Vagina (tissue), 2 donors: ENCODE measurements at regions not wholly inside any gene's neighbourhood (a gene's known extent, or its start where the extent isn't known, plus 50 kb on each side); places are given as distances from the start of the nearest gene placed in this dataset.

ENCODE experiments used
- CTCF ChIP-seq, 3 experiments: fragments of 450-650 bp in 2 of 3; fragments of 200-600 bp in 1 of 3; sonication (generic) in 1 of 3; IDR thresholded peaks; one replicate each; pipeline ENCODE4 v1.5.1; 2017 to 2019; ENCODE audit warnings: antibody characterized with exemption in 3 of 3, mild to moderate bottlenecking in 2 of 3, moderate library complexity in 2 of 3
- POLR2AphosphoS5 ChIP-seq, 2 donors: sonication (generic); formaldehyde crosslinking; IDR thresholded peaks; one replicate each; pipeline ENCODE4 v1.9.0; 2017; ENCODE audit warnings: antibody characterized with exemption in 2 of 2, mild to moderate bottlenecking in 2 of 2, low read depth in 1 of 2; ENCODE audit not compliant: insufficient read depth in 1 of 2

- TF ChIP-seq CTCF (IDR thresholded peaks at IDR 0.05) (no peak), POLR2AphosphoS5 (IDR thresholded peaks at IDR 0.05; ENCODE audit: insufficient read depth in 1 of 2, low read depth in 1 of 2) (no peak)
Observed at GRCh38 chr4:110712486-110712885, 89.6 kb upstream of the PITX2 start.
